Bronchial epithelial cell (primary cell): ENCODE measurements at regions not wholly inside any gene's neighbourhood (a gene's known extent, or its start where the extent isn't known, plus 50 kb on each side); places are given as distances from the start of the nearest gene placed in this dataset.

ENCODE experiments used
- DNase-seq: peaks from one replicate; pipeline ENCODE4 v3.0.0-alpha.2; 2010; ENCODE audit warnings: low read depth
- FAIRE-seq: peaks from 2 replicates; lab custom pipeline; 2011; peaks lifted over from hg19 to GRCh38; lab: Jason Lieb, UNC
- H3K27me3 ChIP-seq: 2 replicates; pipeline ENCODE4 v1.5.1; 2011; ENCODE audit warnings: low read length; ENCODE audit not compliant: control insufficient read depth, insufficient read depth
- H3K36me3 ChIP-seq: 2 replicates; pipeline ENCODE4 v1.5.1; 2011; ENCODE audit warnings: low read length; ENCODE audit not compliant: control insufficient read depth, insufficient read depth
- H3K4me3 ChIP-seq: 2 replicates; pipeline ENCODE4 v1.5.1; 2011; ENCODE audit warnings: mild to moderate bottlenecking, low read depth, low read length, control low read depth
- TF ChIP-seq, protein P1 (sequence below): IDR thresholded peaks from 2 replicates; pipeline ENCODE4 v1.5.1; 2011; ENCODE audit warnings: mild to moderate bottlenecking, moderate library complexity, low read length, control low read depth, inconsistent platforms; ENCODE audit not compliant: insufficient read depth, severe bottlenecking

DNA sequence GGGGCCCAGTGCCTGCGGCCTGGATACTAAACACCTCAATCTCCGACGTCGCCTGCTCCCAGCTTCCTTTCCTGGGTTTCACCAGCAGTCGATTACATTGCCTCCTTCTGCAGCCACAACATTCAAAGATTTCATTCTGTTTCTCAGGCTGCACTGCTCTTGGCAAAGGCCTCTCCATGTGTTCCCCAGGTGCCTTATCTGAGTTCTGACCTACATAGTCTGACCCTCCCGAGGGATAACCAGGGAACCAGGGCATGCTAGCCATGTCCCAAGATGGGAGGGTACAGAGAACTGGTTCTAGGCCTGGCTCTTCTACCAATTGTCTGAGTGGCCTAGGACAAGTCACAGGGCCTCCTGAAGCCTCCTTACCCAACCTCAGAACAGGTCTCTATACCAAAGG, 62.2 kb upstream of the ACSL1 start:
- H3K4me3 ChIP-seq = no peak overlapping the region
- H3K27me3 ChIP-seq = no peaks in the 10 kb centered on the region
- H3K36me3 ChIP-seq = no peaks in the 10 kb centered on the region
- FAIRE-seq (no peak), DNase-seq (no peak)
- TF ChIP-seq, protein P1, sequence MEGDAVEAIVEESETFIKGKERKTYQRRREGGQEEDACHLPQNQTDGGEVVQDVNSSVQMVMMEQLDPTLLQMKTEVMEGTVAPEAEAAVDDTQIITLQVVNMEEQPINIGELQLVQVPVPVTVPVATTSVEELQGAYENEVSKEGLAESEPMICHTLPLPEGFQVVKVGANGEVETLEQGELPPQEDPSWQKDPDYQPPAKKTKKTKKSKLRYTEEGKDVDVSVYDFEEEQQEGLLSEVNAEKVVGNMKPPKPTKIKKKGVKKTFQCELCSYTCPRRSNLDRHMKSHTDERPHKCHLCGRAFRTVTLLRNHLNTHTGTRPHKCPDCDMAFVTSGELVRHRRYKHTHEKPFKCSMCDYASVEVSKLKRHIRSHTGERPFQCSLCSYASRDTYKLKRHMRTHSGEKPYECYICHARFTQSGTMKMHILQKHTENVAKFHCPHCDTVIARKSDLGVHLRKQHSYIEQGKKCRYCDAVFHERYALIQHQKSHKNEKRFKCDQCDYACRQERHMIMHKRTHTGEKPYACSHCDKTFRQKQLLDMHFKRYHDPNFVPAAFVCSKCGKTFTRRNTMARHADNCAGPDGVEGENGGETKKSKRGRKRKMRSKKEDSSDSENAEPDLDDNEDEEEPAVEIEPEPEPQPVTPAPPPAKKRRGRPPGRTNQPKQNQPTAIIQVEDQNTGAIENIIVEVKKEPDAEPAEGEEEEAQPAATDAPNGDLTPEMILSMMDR = no peak

DNA sequence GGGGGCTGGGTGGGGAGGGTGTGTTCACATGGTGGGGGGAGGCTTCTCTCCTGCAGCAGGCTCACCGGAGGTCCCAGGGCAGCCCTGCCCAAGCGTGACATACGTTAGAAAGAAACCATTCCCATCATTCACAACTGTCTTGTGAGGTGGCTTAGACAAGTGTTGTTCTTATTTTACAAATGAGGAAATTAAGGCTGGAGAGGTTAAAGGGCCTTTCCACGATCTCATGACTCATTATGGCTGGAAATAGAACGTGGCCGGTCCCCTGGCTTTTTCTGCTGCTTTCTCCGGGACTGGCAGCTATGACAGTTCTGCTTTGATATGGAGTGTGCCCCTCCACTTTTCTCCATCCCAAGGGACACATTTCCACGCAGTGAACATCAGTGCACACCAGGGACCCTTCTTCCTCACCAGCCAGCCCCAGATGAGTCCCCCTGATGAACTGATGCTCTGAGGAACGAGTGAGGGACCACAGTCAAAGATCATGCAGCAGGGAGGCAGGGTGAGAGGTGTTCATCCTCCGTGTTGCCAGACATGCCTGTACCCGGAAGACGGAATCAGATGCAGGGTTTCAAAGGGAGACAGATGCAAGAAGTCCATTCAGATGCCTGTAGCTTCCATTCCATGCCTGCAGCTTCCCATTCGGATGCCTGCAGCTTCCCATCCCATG, 64.0 kb upstream of the ACSL1 start:
- Histone ChIP-seq H3K4me3 (no peak overlapping the region), H3K27me3 (no peaks in the 10 kb centered on the region), H3K36me3 (no peaks in the 10 kb centered on the region)
- TF ChIP-seq, protein P1 = no peak
- no peak for FAIRE-seq
- DNase-seq = no peak

DNA sequence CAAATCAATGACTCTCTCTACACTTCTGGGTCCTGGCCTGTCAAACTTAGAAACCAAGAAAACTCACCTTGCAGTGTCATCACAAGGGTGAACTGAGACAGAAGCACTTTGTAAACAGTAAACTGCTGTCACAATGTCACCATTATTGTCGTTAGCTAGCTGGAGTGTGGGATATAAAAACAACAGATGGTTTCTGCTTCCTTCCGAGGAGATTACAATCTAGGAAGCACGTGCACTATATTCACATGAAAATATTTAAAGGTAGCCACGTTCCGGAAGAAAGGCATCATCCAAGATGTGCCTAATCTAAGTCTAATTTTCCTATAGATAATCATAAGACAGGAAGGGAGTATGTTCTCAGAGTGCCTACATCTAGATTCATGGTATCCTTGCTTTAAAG, 64.7 kb upstream of the ACSL1 start:
- Histone ChIP-seq H3K4me3 (no peak overlapping the region), H3K27me3 (no peaks in the 10 kb centered on the region), H3K36me3 (no peaks in the 10 kb centered on the region)
- no peak for DNase-seq
- no peak for FAIRE-seq
- TF ChIP-seq, protein P1 = no peak

DNA sequence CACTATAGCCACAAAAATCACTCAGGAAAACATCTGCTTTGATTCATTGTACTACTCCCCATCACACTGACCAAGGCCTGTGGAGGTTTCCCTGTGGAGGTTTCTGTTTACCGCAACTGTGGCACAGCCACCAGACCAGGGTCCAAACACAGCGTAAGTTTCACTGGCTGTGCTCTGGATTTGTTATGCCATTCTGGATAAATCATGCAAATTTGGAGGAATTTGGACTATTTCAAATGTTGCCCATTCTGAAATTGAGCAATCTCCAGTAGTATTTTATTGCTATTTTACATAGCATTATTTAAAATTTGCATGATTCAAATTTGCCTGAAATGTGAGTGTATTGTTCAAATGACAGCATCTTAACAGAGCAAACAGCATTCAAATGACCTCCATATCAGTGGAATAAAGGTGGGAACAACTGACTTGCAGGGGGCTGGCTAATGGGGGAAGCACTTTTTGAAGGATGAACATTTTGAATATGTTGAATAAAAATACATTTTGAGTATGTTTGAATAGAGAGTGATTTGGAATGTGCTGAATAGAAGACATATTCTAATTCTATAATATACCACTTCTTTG, 66.1 kb upstream of the ACSL1 start:
- H3K36me3 ChIP-seq = no peaks in the 10 kb centered on the region
- DNase-seq = no peak
- no peak overlapping the region for H3K4me3 ChIP-seq
- no peak for FAIRE-seq
- TF ChIP-seq, protein P1 = no peak
- H3K27me3 ChIP-seq = no peaks in the 10 kb centered on the region

DNA sequence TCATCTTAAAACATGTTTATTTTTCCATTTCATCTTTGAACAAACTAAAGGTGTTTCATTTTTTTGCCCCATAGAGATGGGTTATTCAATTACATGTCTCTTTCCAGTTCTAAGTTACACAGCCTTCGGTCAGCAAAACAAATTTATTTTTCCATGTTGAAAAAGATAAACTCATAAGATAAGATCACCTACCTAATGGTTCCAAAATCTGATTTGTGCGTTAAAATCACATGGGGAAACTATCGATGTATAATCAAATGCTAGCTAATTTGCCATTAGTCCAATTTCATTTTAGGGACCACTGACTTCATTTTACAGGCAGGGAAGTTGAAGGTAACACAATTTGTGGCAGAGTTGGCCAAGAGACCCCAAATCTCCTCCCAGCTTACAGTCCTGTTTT, 67.2 kb upstream of the ACSL1 start:
- Histone ChIP-seq H3K4me3 (no peak overlapping the region), H3K27me3 (no peaks in the 10 kb centered on the region), H3K36me3 (no peaks in the 10 kb centered on the region)
- TF ChIP-seq, protein P1 = no peak
- DNase-seq (no peak), FAIRE-seq (no peak)
